SK-N-SH (cell line): ENCODE measurements at regions not wholly inside any gene's neighbourhood (a gene's known extent, or its start where the extent isn't known, plus 50 kb on each side); places are given as distances from the start of the nearest gene placed in this dataset.

ENCODE experiments used
- CHD2 ChIP-seq: fragments of 150-350 bp; IDR thresholded peaks from 2 replicates; pipeline ENCODE4 v1.6.1; 2018; ENCODE audit warnings: low read length; ENCODE audit not compliant: partially characterized antibody
- EP300 ChIP-seq, 2 experiments: IDR thresholded peaks; 2 replicates each; pipeline versions ENCODE4 v1.4.0 to v1.6.1; 2012; ENCODE audit warnings: borderline replicate concordance in 1 of 2, low read depth in 1 of 2, low read length in 1 of 2
- EZH2phosphoT487 ChIP-seq: fragments of 200-600 bp; sonication (generic); IDR thresholded peaks from 2 replicates; pipeline ENCODE4 v1.6.1; 2017; ENCODE audit warnings: low read depth, mixed run types, mild to moderate bottlenecking, antibody characterized with exemption, moderate library complexity, borderline replicate concordance
- FOXJ3 ChIP-seq: sonication (generic); formaldehyde crosslinking; IDR thresholded peaks from 2 replicates; pipeline ENCODE4 v1.5.1; 2020; ENCODE audit warnings: mild to moderate bottlenecking, missing genetic modification reagents
- JUND ChIP-seq: IDR thresholded peaks from 2 replicates; pipeline ENCODE4 v1.4.0; 2012
- POLR2AphosphoS5 ChIP-seq: IDR thresholded peaks from 2 replicates; pipeline ENCODE4 v1.6.1; 2012; ENCODE audit warnings: low read depth, low read length
- YY1 ChIP-seq: IDR thresholded peaks from 2 replicates; pipeline ENCODE4 v1.4.0; 2012; ENCODE audit warnings: low read depth, mild to moderate bottlenecking
- TF ChIP-seq, protein P1 (sequence below): fragments of 200-600 bp; sonication (generic); IDR thresholded peaks from 2 replicates; pipeline ENCODE4 v1.6.1; 2017; ENCODE audit warnings: antibody characterized with exemption, mild to moderate bottlenecking, moderate library complexity

DNA sequence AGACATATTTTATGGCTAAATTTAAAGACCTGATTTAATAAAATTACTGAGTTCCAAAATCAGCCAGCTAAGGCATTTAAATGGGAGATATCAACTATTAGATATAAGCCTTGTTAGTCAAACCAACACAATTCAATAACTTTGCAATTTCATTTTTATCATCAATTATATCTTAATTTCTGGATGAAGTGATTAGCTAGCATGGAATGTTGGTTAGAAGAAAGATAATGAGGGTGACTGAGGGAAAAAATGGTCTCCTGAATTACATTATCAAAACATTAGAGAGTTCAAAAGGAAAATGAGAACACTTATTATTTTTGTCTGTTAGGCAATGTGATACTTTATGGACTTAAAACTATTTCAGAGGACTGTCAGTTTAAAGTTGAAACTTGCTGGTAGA, 525.7 kb downstream of the CDH11 start:
- TF ChIP-seq YY1: no peak
- TF ChIP-seq, protein P1, sequence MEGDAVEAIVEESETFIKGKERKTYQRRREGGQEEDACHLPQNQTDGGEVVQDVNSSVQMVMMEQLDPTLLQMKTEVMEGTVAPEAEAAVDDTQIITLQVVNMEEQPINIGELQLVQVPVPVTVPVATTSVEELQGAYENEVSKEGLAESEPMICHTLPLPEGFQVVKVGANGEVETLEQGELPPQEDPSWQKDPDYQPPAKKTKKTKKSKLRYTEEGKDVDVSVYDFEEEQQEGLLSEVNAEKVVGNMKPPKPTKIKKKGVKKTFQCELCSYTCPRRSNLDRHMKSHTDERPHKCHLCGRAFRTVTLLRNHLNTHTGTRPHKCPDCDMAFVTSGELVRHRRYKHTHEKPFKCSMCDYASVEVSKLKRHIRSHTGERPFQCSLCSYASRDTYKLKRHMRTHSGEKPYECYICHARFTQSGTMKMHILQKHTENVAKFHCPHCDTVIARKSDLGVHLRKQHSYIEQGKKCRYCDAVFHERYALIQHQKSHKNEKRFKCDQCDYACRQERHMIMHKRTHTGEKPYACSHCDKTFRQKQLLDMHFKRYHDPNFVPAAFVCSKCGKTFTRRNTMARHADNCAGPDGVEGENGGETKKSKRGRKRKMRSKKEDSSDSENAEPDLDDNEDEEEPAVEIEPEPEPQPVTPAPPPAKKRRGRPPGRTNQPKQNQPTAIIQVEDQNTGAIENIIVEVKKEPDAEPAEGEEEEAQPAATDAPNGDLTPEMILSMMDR: no peak
- TF ChIP-seq EZH2phosphoT487: no peak
- TF ChIP-seq EP300 (IDR thresholded peaks at IDR 0.05; ENCODE audit: borderline replicate concordance in 1 of 2, low read depth in 1 of 2, low read length in 1 of 2): no peak
- no peak for TF ChIP-seq POLR2AphosphoS5
- TF ChIP-seq CHD2: no peak
- TF ChIP-seq FOXJ3 (CRISPR knock-in tag): no peak
- TF ChIP-seq JUND: no peak
